CD14-positive monocyte (primary cell): ENCODE measurements at regions not wholly inside any gene's neighbourhood (a gene's known extent, or its start where the extent isn't known, plus 50 kb on each side); places are given as distances from the start of the nearest gene placed in this dataset. TPM values are rescaled to one million over a fixed set of nuclear protein-coding genes. Genes with fewer than 3 reads are reported as not detected.
A peak's percentile ranks its signal among the peaks of the same experiment; 100 is the strongest.

Experiments
- DNase-seq, 3 donors: peaks; one replicate each; pipeline ENCODE4 v3.0.0-alpha.2; 2011 to 2022
- H2AFZ ChIP-seq: 2 replicates; pipeline ENCODE4 v1.6.0; 2012; ENCODE audit warnings: mild to moderate bottlenecking, low read depth, low read length, inconsistent platforms; ENCODE audit not compliant: insufficient read depth, poor library complexity, severe bottlenecking
- H3K27ac ChIP-seq, 2 donors: 1 replicate in 1 of 2; 2 replicates in 1 of 2; pipeline ENCODE4 v1.5.1; 2012 to 2013; ENCODE audit warnings: low read length in 2 of 2, control low read depth in 1 of 2, inconsistent platforms in 1 of 2, low read depth in 1 of 2, mild to moderate bottlenecking in 1 of 2
- H3K27me3 ChIP-seq, 2 donors: one replicate each; pipeline versions ENCODE4 v1.6.0 to v1.6.1; 2011 to 2013; ENCODE audit warnings: low read length in 2 of 2; ENCODE audit not compliant: control insufficient read depth in 2 of 2, insufficient read depth in 2 of 2
- H3K36me3 ChIP-seq, 2 donors: replicated peaks in 1 of 2; 1 replicate in 1 of 2; 2 replicates in 1 of 2; pipeline versions ENCODE4 v1.5.1 to v1.6.1; 2012 to 2013; ENCODE audit warnings: low read length in 2 of 2, control low read depth in 1 of 2, inconsistent platforms in 1 of 2, mild to moderate bottlenecking in 1 of 2; ENCODE audit not compliant: insufficient read depth in 2 of 2, control insufficient read depth in 1 of 2
- H3K4me1 ChIP-seq, 2 donors: 1 replicate in 1 of 2; 2 replicates in 1 of 2; pipeline versions ENCODE4 v1.5.1 to v1.6.1; 2012 to 2013; ENCODE audit warnings: low read length in 2 of 2, control low read depth in 1 of 2, inconsistent platforms in 1 of 2, mild to moderate bottlenecking in 1 of 2, moderate library complexity in 1 of 2; ENCODE audit not compliant: insufficient read depth in 2 of 2, control insufficient read depth in 1 of 2
- H3K4me2 ChIP-seq: replicated peaks from 2 replicates; pipeline ENCODE3; 2012; ENCODE audit warnings: low read length, moderate library complexity, mild to moderate bottlenecking; ENCODE audit not compliant: poor library complexity, severe bottlenecking; ENCODE audit errors: extremely low read depth
- H3K4me3 ChIP-seq, 3 experiments: fragments of 200-600 bp in 1 of 3; sonication (generic) in 1 of 3; replicated peaks in 1 of 3; 1 replicate in 2 of 3; 2 replicates in 1 of 3; pipeline ENCODE4 v1.5.1; 2011 to 2013; ENCODE audit warnings: low read length in 3 of 3, mild to moderate bottlenecking in 3 of 3, control low read depth in 2 of 3, low read depth in 2 of 3, inconsistent platforms in 1 of 3, moderate library complexity in 1 of 3
- H3K79me2 ChIP-seq: 2 replicates; pipeline ENCODE4 v1.6.0; 2012; ENCODE audit warnings: mild to moderate bottlenecking, control low read depth, inconsistent platforms, low read length, moderate library complexity; ENCODE audit not compliant: insufficient read depth
- H3K9ac ChIP-seq: 2 replicates; pipeline ENCODE4 v1.6.0; 2017; ENCODE audit warnings: low read length, mild to moderate bottlenecking; ENCODE audit not compliant: insufficient read depth, poor library complexity, severe bottlenecking
- H3K9me3 ChIP-seq, 2 donors: replicated peaks in 1 of 2; 1 replicate in 1 of 2; 2 replicates in 1 of 2; pipeline versions ENCODE4 v1.5.1 to v1.6.1; 2012 to 2013; ENCODE audit warnings: low read length in 2 of 2, control low read depth in 1 of 2; ENCODE audit not compliant: control insufficient read depth in 1 of 2, insufficient read depth in 1 of 2
- H4K20me1 ChIP-seq: 2 replicates; pipeline ENCODE4 v1.6.0; 2012; ENCODE audit warnings: mild to moderate bottlenecking, low read length, control low read depth, moderate library complexity; ENCODE audit not compliant: insufficient read depth
- H3K27ac Mint-ChIP-seq, 7 donors: one replicate each; pipeline ENCODE4 v1.8.0; 2020; ENCODE audit warnings: mild to moderate bottlenecking in 7 of 7, mixed read lengths in 7 of 7, moderate library complexity in 6 of 7, inconsistent platforms in 2 of 7
- H3K27me3 Mint-ChIP-seq, 3 donors: one replicate each; pipeline ENCODE4 v1.8.0; 2021 to 2022; ENCODE audit warnings: low read depth in 3 of 3, mild to moderate bottlenecking in 3 of 3, mixed read lengths in 3 of 3, moderate library complexity in 3 of 3, inconsistent platforms in 1 of 3
- H3K36me3 Mint-ChIP-seq, 2 donors: one replicate each; pipeline ENCODE4 v1.8.0; 2020; ENCODE audit warnings: mixed read lengths in 2 of 2, inconsistent platforms in 1 of 2, mild to moderate bottlenecking in 1 of 2
- H3K4me1 Mint-ChIP-seq: one replicate; pipeline ENCODE4 v1.8.0; 2020; ENCODE audit warnings: mild to moderate bottlenecking, mixed read lengths
- H3K4me3 Mint-ChIP-seq, 2 donors: one replicate each; pipeline ENCODE4 v1.8.0; 2020; ENCODE audit warnings: mild to moderate bottlenecking in 2 of 2, mixed read lengths in 2 of 2, moderate library complexity in 1 of 2
- H3K9me3 Mint-ChIP-seq, 7 donors: one replicate each; pipeline ENCODE4 v1.8.0; 2020 to 2022; ENCODE audit warnings: mixed read lengths in 7 of 7, mild to moderate bottlenecking in 6 of 7, moderate library complexity in 6 of 7, inconsistent platforms in 2 of 7
- WGBS: methylation state at CpG from one replicate; pipeline ENCODE4 v1.1.5; 2013; ENCODE audit warnings: missing lambda C conversion rate; ENCODE audit not compliant: insufficient coverage; 5-methylcytosine and 5-hydroxymethylcytosine counted together
- intact Hi-C, 2 donors: fragments of 100-400 bp; cut with micrococcal nuclease; formaldehyde crosslinking; loops; one replicate each; pipeline versions ENCODE4 v1.15.0 to v1.15.1; 2023
- small RNA-seq: library from RNA; depleted of rRNA; stranded (forward); fragments of <200 nt; gene quantifications from one replicate; pipeline ENCODE3, GENCODE V24; 2012; ENCODE audit warnings: low read depth; ENCODE audit not compliant: insufficient read length
- TF ChIP-seq, protein P1 (sequence below): fragments of 200-600 bp; IDR thresholded peaks from one replicate; pipeline ENCODE4 v1.8.0; 2022; ENCODE audit warnings: antibody characterized with exemption, mild to moderate bottlenecking

DNA sequence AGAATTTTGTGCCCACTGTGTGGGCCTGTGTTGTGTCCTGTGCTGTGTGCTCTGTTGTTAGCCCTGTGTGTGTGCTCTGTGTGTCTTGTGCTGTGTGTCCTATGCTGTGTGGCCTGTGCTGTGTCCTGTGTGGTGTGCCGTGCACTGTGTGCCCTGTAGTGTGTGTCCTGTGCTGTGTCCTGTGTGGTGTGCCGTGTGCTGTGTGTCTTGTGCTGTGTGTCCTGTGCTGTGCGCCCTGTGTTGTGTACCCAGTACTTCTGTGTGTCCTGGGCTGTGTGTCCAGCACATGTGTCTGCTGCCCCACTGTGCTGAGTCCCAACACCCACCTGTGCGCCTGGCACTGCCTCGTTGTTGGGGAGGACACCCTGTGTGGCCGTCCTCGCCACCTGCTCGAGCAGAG is 53.2 kb upstream of the CHRNA7 start:
- peaks cover 0 to 3% of the 10 kb centered on the region in 2 donors for H3K27me3 ChIP-seq
- no peaks in the 10 kb centered on the region for H3K79me2 ChIP-seq
- no peaks in the 10 kb centered on the region for H3K36me3 ChIP-seq
- no peaks in the 10 kb centered on the region for H3K9me3 ChIP-seq
- TF ChIP-seq, protein P1, sequence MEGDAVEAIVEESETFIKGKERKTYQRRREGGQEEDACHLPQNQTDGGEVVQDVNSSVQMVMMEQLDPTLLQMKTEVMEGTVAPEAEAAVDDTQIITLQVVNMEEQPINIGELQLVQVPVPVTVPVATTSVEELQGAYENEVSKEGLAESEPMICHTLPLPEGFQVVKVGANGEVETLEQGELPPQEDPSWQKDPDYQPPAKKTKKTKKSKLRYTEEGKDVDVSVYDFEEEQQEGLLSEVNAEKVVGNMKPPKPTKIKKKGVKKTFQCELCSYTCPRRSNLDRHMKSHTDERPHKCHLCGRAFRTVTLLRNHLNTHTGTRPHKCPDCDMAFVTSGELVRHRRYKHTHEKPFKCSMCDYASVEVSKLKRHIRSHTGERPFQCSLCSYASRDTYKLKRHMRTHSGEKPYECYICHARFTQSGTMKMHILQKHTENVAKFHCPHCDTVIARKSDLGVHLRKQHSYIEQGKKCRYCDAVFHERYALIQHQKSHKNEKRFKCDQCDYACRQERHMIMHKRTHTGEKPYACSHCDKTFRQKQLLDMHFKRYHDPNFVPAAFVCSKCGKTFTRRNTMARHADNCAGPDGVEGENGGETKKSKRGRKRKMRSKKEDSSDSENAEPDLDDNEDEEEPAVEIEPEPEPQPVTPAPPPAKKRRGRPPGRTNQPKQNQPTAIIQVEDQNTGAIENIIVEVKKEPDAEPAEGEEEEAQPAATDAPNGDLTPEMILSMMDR, result no peak
- H3K4me3 ChIP-seq, result no peak overlapping the region
- no peak overlapping the region for H3K9ac ChIP-seq
- no peaks in the 10 kb centered on the region for H4K20me1 ChIP-seq
- WGBS, result 91% methylated on average over 4 of the region's 8 CpGs
- H3K4me1 ChIP-seq, result peaks cover 0 to 12% of the 10 kb centered on the region in 2 donors
- H3K36me3 Mint-ChIP-seq, result no peaks in the 10 kb centered on the region
- H3K27ac Mint-ChIP-seq, result no peak overlapping the region
- H3K4me1 Mint-ChIP-seq, result peaks cover 13% of the 10 kb centered on the region
- H3K27ac ChIP-seq, result no peak overlapping the region
- peaks cover 4 to 22% (median 14%) of the 10 kb centered on the region in 3 donors for H3K27me3 Mint-ChIP-seq
- H2AFZ ChIP-seq, result no peak overlapping the region
- intact Hi-C loops, result no loop called here
- no peak overlapping the region for H3K4me3 Mint-ChIP-seq
- no peak for DNase-seq
- H3K9me3 Mint-ChIP-seq, result peaks cover 0 to 2% (median 0%) of the 10 kb centered on the region in 7 donors
- H3K4me2 ChIP-seq, result no peak overlapping the region

DNA sequence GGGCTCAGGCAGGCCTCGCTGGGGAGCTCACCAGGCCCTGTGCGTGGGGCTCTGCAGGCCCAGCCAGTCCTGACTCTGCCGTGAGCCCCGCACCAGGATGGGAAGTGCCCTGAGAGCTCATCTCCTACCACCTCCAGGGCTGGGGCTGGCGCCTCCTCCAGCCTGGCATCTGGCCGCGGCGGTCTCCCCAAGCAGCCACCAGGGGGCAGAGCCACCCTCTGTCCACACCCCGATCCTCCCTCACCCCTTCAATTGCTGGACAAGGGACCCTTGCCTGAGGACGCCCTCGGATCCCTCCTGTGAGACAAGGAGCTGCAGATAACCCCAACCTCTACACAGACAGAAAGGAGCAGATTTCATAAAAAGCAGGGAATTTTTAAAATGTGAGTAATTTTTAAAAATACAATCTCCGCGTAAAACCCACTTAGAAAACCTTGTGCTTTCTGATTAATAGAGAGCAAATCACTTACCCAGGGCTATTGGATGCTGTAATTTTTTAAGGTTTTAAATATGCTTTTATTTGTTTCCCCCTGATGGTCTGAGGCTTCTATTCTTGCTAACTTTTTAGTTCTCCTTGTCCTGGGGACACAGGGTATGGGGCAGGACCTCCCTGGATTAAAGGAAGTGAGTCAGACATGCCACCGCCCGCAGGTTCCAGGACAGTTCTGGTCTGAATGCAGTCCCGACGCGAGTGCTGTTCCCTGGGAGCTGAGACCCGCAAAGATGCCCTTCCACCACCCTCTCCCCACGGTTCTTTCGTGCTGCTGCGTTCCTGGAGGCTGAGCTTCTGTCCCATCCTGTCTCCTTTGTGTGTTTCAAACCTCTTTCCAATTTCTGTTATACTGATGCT is 52.3 kb upstream of the CHRNA7 start:
- no peak overlapping the region for H3K27ac Mint-ChIP-seq
- TF ChIP-seq, protein P1, result peak; percentile 92
- WGBS, result 20% methylated on average over 17 of the region's 22 CpGs
- Histone ChIP-seq H3K9ac (peak overlapping the region; percentile 38), H3K4me1 (peaks cover 0 to 12% of the 10 kb centered on the region in 2 donors), H3K27ac (no peak overlapping the region), H3K36me3 (no peaks in the 10 kb centered on the region), H2AFZ (no peak overlapping the region), H4K20me1 (no peaks in the 10 kb centered on the region), H3K79me2 (no peaks in the 10 kb centered on the region), H3K4me2 (peak overlapping the region; percentile 24), H3K9me3 (no peaks in the 10 kb centered on the region), H3K4me3 (no peak overlapping the region), H3K27me3 (peaks cover 0 to 3% of the 10 kb centered on the region in 2 donors)
- intact Hi-C loops, result no loop called here
- peaks cover 0 to 2% (median 0%) of the 10 kb centered on the region in 7 donors for H3K9me3 Mint-ChIP-seq
- H3K4me3 Mint-ChIP-seq, result peak overlapping the region in 1 of 2 donors; percentile 72
- H3K4me1 Mint-ChIP-seq, result peaks cover 13% of the 10 kb centered on the region
- H3K27me3 Mint-ChIP-seq, result peaks cover 4 to 22% (median 14%) of the 10 kb centered on the region in 3 donors
- H3K36me3 Mint-ChIP-seq, result no peaks in the 10 kb centered on the region
- DNase-seq, result peak; percentile 6 to 28 (median 7)

Small RNA genes in the stretch of these regions (small RNA-seq; reads per million reads assigned to genes)
- gene AC026951.2 (not detected), gene RF00425 (not detected)
